Stomach (tissue), 4 donors: ENCODE measurements at regions not wholly inside any gene's neighbourhood (a gene's known extent, or its start where the extent isn't known, plus 50 kb on each side); places are given as distances from the start of the nearest gene placed in this dataset.
A peak's percentile ranks its signal among the peaks of the same experiment; 100 is the strongest.

Experiments used
- EP300 ChIP-seq: sonication (generic); formaldehyde crosslinking; IDR thresholded peaks from one replicate; pipeline ENCODE4 v1.6.1; 2017; ENCODE audit warnings: antibody characterized with exemption
- TF ChIP-seq, protein P1 (sequence below), 7 experiments: fragments of 450-650 bp in 4 of 7; fragments of 200-600 bp in 3 of 7; sonication (generic) in 3 of 7; IDR thresholded peaks; one replicate each; pipeline ENCODE4 v1.5.1; 2016 to 2019; ENCODE audit warnings: antibody characterized with exemption in 7 of 7, control low read depth in 2 of 7, mild to moderate bottlenecking in 1 of 7

DNA sequence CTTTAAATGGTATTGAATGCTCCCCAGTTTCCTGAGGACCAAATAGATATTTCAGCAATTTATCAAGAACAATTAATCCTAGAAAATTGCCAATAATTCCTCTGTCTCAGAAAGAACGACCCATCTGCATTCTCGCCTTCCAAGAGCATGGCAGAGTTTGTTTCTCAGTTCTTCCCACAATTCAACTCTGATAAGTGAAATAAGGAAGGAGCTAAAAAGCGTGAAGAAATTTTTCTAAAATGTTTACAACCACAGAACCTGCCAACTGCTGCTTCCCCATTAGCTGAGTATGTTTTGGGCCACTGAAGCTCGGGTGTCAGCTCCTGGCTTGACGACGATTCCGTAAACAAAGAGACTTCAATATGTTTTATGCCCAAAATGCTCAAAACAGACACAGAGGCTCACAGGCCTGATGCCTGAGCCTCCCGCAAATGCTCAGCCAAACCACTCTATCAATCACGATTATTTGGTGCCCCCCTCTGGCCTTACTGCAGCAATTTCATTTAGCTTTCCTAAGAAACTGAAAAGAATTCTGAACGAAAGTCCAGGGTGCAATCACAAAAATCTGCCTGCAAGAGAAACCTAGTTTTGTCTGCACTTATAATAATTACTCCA, 259.2 kb upstream of the CCDC54 start:
- TF ChIP-seq, protein P1, sequence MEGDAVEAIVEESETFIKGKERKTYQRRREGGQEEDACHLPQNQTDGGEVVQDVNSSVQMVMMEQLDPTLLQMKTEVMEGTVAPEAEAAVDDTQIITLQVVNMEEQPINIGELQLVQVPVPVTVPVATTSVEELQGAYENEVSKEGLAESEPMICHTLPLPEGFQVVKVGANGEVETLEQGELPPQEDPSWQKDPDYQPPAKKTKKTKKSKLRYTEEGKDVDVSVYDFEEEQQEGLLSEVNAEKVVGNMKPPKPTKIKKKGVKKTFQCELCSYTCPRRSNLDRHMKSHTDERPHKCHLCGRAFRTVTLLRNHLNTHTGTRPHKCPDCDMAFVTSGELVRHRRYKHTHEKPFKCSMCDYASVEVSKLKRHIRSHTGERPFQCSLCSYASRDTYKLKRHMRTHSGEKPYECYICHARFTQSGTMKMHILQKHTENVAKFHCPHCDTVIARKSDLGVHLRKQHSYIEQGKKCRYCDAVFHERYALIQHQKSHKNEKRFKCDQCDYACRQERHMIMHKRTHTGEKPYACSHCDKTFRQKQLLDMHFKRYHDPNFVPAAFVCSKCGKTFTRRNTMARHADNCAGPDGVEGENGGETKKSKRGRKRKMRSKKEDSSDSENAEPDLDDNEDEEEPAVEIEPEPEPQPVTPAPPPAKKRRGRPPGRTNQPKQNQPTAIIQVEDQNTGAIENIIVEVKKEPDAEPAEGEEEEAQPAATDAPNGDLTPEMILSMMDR (IDR thresholded peaks at IDR 0.05), result peak in 2 of 7 experiments; percentile 13 to 24
- no peak for TF ChIP-seq EP300
